KMS-11 (cell line): ENCODE measurements at regions not wholly inside any gene's neighbourhood (a gene's known extent, or its start where the extent isn't known, plus 50 kb on each side); places are given as distances from the start of the nearest gene placed in this dataset.

Experiments used
- H2AFZ ChIP-seq: fragments of 200-600 bp; sonication (generic); 2 replicates; pipeline ENCODE4 v1.6.1; 2016; ENCODE audit warnings: antibody characterized with exemption, mixed run types, low read depth
- H3K27ac ChIP-seq: fragments of 200-600 bp; sonication (generic); 2 replicates; pipeline ENCODE4 v1.6.1; 2016; ENCODE audit warnings: mild to moderate bottlenecking, mixed run types
- H3K27me3 ChIP-seq: fragments of 200-600 bp; sonication (generic); 2 replicates; pipeline ENCODE4 v1.6.1; 2017; ENCODE audit warnings: mild to moderate bottlenecking, low read depth, mixed run types, moderate library complexity; ENCODE audit not compliant: insufficient read depth
- H3K36me3 ChIP-seq: fragments of 200-600 bp; sonication (generic); 2 replicates; pipeline ENCODE4 v1.6.1; 2017; ENCODE audit warnings: mild to moderate bottlenecking, mixed run types; ENCODE audit not compliant: insufficient read depth
- H3K4me1 ChIP-seq: fragments of 200-600 bp; sonication (generic); 2 replicates; pipeline ENCODE4 v1.6.1; 2016; ENCODE audit warnings: mild to moderate bottlenecking, low read depth, mixed run types; ENCODE audit not compliant: poor library complexity, severe bottlenecking
- H3K4me2 ChIP-seq: fragments of 200-600 bp; sonication (generic); 2 replicates; pipeline ENCODE4 v1.7.0; 2016; ENCODE audit warnings: mild to moderate bottlenecking, mixed run types
- H3K4me3 ChIP-seq: fragments of 200-600 bp; sonication (generic); IDR thresholded peaks from 2 replicates; pipeline ENCODE4 v1.6.1; 2017; ENCODE audit warnings: low read depth, low read length, mixed read lengths; ENCODE audit not compliant: insufficient read depth
- H3K79me2 ChIP-seq: fragments of 200-600 bp; sonication (generic); 2 replicates; pipeline ENCODE4 v1.6.1; 2016; ENCODE audit warnings: low read depth, mixed run types; ENCODE audit not compliant: insufficient read depth
- H3K9ac ChIP-seq: fragments of 200-600 bp; sonication (generic); 2 replicates; pipeline ENCODE4 v1.6.1; 2016; ENCODE audit warnings: mild to moderate bottlenecking, mixed run types
- H4K20me1 ChIP-seq: fragments of 200-600 bp; sonication (generic); 2 replicates; pipeline ENCODE4 v1.6.1; 2016; ENCODE audit warnings: mild to moderate bottlenecking, mixed run types; ENCODE audit not compliant: insufficient read depth
- TF ChIP-seq, protein P1 (sequence below): fragments of 200-600 bp; sonication (generic); conservative IDR thresholded peaks from 2 replicates; pipeline ENCODE4 v1.6.1; 2017; ENCODE audit warnings: low read depth, mild to moderate bottlenecking, antibody characterized with exemption, low read length, moderate library complexity, mixed read lengths

DNA sequence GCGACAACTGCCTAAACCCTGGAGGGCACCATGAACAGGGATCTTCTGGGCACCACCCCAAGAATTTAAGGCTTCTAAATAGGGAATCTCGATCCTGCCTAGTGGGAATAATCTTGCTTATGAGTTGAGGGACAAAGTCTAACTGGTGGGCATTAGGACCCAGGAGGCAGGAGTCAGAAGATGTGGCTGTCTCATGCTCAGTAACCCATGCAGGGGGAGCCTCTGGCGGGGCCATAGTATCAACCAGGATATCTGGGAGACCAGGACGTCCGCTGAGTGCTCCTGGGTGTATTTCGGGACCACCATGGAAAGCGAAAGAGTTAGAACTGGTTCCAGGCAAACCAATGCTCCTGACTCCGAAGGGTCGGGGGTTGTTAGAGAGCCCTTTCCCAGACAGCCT is 356.1 kb downstream of the OTOL1 start:
- H2AFZ ChIP-seq: no peak overlapping the region
- TF ChIP-seq, protein P1, sequence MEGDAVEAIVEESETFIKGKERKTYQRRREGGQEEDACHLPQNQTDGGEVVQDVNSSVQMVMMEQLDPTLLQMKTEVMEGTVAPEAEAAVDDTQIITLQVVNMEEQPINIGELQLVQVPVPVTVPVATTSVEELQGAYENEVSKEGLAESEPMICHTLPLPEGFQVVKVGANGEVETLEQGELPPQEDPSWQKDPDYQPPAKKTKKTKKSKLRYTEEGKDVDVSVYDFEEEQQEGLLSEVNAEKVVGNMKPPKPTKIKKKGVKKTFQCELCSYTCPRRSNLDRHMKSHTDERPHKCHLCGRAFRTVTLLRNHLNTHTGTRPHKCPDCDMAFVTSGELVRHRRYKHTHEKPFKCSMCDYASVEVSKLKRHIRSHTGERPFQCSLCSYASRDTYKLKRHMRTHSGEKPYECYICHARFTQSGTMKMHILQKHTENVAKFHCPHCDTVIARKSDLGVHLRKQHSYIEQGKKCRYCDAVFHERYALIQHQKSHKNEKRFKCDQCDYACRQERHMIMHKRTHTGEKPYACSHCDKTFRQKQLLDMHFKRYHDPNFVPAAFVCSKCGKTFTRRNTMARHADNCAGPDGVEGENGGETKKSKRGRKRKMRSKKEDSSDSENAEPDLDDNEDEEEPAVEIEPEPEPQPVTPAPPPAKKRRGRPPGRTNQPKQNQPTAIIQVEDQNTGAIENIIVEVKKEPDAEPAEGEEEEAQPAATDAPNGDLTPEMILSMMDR: no peak

GRCh38 chr3:161854232-161854771 is 357.7 kb downstream of the OTOL1 start:
- H3K4me1 ChIP-seq: no peaks in the 10 kb centered on the region
- no peak overlapping the region for H3K9ac ChIP-seq
- TF ChIP-seq, protein P1: peak; percentile 49
- H3K4me3 ChIP-seq: no peak overlapping the region
- H3K27me3 ChIP-seq: no peaks in the 10 kb centered on the region
- no peaks in the 10 kb centered on the region for H3K36me3 ChIP-seq
- no peaks in the 10 kb centered on the region for H4K20me1 ChIP-seq
- H3K4me2 ChIP-seq: no peak overlapping the region
- H3K79me2 ChIP-seq: no peaks in the 10 kb centered on the region
- H3K27ac ChIP-seq: no peak overlapping the region
- H2AFZ ChIP-seq: no peak overlapping the region

More for the DNA sequence above, 356.1 kb downstream of the OTOL1 start:
- H3K27ac ChIP-seq: no peak overlapping the region
- H3K79me2 ChIP-seq: no peaks in the 10 kb centered on the region
- no peaks in the 10 kb centered on the region for H3K36me3 ChIP-seq
- no peaks in the 10 kb centered on the region for H3K4me1 ChIP-seq
- no peaks in the 10 kb centered on the region for H4K20me1 ChIP-seq
- no peak overlapping the region for H3K4me3 ChIP-seq
- H3K4me2 ChIP-seq: no peak overlapping the region
- no peaks in the 10 kb centered on the region for H3K27me3 ChIP-seq
- H3K9ac ChIP-seq: no peak overlapping the region

DNA sequence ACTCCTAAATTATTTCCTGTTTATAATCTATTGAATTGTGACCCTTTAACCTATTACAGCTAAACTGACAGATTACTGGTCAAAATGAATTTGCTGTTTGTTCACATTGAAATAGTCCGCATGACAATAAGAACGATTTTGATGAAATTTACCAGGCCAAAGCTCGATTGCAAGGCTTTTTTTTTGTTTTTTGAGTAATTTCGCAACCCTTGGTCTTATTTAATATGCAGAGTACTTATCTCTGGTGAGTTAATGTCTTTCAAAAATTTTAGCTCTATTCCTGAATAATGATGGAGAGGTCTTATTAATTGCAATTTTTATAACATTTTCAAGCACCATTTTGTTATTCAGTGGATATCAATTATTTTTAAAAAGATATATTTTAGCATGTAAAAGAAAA is 362.4 kb downstream of the OTOL1 start:
- Histone ChIP-seq H3K27ac (no peak overlapping the region), H3K9ac (no peak overlapping the region), H3K4me2 (no peak overlapping the region), H4K20me1 (no peaks in the 10 kb centered on the region), H2AFZ (no peak overlapping the region), H3K4me1 (peaks cover 14% of the 10 kb centered on the region), H3K36me3 (no peaks in the 10 kb centered on the region), H3K27me3 (no peaks in the 10 kb centered on the region), H3K4me3 (no peak overlapping the region), H3K79me2 (no peaks in the 10 kb centered on the region)
- TF ChIP-seq, protein P1: no peak

DNA sequence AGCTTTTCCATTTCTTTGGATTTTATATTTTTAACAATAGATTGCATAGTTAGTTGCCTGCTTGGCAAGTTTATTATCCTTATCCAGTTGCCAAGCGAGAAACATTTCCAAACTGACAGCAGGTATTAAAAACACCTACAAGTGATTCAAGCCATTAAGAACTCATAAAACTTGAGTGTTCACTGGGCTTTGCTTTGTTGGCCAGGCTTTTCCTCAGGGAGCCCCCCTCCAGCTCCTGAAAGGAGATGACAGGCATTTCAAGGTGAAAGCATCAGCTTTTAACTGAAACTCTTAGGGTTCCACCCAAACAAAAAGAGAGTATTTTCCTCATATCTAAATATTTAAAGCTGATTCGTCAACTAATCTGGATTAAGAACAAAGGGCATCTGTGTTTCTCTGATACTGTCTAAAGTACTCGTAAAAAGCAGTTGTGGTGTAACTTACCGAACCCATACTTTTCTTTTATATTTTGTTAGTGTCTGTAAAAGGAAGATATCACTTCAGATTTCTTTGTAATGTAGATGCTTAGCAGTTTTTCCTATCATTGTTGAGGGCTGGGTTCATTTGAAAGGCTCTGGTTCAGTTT is 363.4 kb downstream of the OTOL1 start:
- Histone ChIP-seq H3K36me3 (no peaks in the 10 kb centered on the region), H3K79me2 (no peaks in the 10 kb centered on the region), H4K20me1 (no peaks in the 10 kb centered on the region), H3K27ac (no peak overlapping the region), H3K4me2 (no peak overlapping the region), H3K4me3 (no peak overlapping the region), H3K4me1 (peaks cover 23% of the 10 kb centered on the region), H3K27me3 (no peaks in the 10 kb centered on the region), H3K9ac (no peak overlapping the region), H2AFZ (no peak overlapping the region)
- TF ChIP-seq, protein P1: no peak
